SKM-1 treated with dmso at 0.1 percent for 144 hours (cell line): ENCODE measurements at regions not wholly inside any gene's neighbourhood (a gene's known extent, or its start where the extent isn't known, plus 50 kb on each side); places are given as distances from the start of the nearest gene placed in this dataset.
"Not testable (repeated sequence)": the region's sequence is repeated elsewhere in the genome, so short reads cannot be mapped to it uniquely, and the experiment has no call there.

Source experiments
- DNase-seq: peaks from one replicate; lab custom pipeline; 2025; ENCODE audit not compliant: unreplicated experiment; lab: John Stamatoyannopoulos, UW

GRCh38 chr1:29777522-29777921 is 541.2 kb downstream of the PTPRU start:
- no peak for DNase-seq

- DNase-seq, result no peak
These were observed 538.0 kb downstream of the PTPRU start for GRCh38 chr1:29774355-29774754.

- no peak for DNase-seq
These were observed 536.3 kb downstream of the PTPRU start for GRCh38 chr1:29772584-29773100.

GRCh38 chr1:29767769-29768425 is 531.6 kb downstream of the PTPRU start:
- DNase-seq, result no peak

GRCh38 chr1:29767088-29767685 is 530.9 kb downstream of the PTPRU start:
- no peak for DNase-seq

GRCh38 chr1:29762635-29763034 is 526.3 kb downstream of the PTPRU start:
- DNase-seq, result no peak

- DNase-seq, result no peak
These were observed 525.0 kb downstream of the PTPRU start for GRCh38 chr1:29761159-29761928.

GRCh38 chr1:29760067-29760564 is 523.8 kb downstream of the PTPRU start:
- DNase-seq, result no peak

GRCh38 chr1:29758781-29759499 is 522.6 kb downstream of the PTPRU start:
- no peak for DNase-seq

GRCh38 chr1:29757866-29758780 is 521.8 kb downstream of the PTPRU start:
- no peak for DNase-seq

- DNase-seq, result no peak
These were observed 520.8 kb downstream of the PTPRU start for GRCh38 chr1:29756901-29757725.

- no peak for DNase-seq
These were observed 520.2 kb downstream of the PTPRU start for GRCh38 chr1:29756498-29756897.

GRCh38 chr1:29756085-29756484 is 519.8 kb downstream of the PTPRU start:
- no peak for DNase-seq

GRCh38 chr1:29755412-29756015 is 519.2 kb downstream of the PTPRU start:
- not testable (repeated sequence) for DNase-seq

- no peak for DNase-seq
These were observed 518.5 kb downstream of the PTPRU start for GRCh38 chr1:29754573-29755375.

GRCh38 chr1:29753771-29754572 is 517.6 kb downstream of the PTPRU start:
- DNase-seq, result no peak

- no peak for DNase-seq
These were observed 516.9 kb downstream of the PTPRU start for GRCh38 chr1:29753244-29753643.
